IPS-NIHi7 (cell line): ENCODE measurements at regions not wholly inside any gene's neighbourhood (a gene's known extent, or its start where the extent isn't known, plus 50 kb on each side); places are given as distances from the start of the nearest gene placed in this dataset.

Experiments
- DNase-seq: peaks from one replicate; pipeline ENCODE4 v3.0.0; 2012; ENCODE audit warnings: mixed read lengths; ENCODE audit errors: extremely low spot score

GRCh38 chr3:66747696-66748095 lies 246.9 kb upstream of the LRIG1 start:
- DNase-seq, result no peak

- DNase-seq, result no peak
Measured at GRCh38 chr3:66748175-66748876, 247.5 kb upstream of the LRIG1 start.

DNA sequence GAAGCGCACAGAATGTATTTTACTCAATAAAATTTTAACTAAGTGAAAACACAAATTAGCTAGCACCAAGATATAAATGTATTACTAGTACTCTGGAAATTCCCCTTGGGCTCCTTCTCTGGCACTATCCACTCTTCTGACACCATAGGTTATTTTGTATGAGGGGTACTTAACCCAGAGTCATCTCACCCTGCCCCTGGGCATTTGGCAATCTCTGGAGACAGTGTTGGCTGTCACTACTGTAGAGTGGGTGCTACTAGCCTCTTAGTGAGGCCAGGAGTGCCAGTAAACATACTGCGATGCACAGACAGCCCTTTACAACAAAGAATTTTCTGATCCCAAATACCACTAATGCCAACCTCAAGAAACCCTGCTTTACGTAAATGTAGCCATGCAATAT lies 246.3 kb upstream of the KBTBD8 start:
- DNase-seq, result no peak

DNA sequence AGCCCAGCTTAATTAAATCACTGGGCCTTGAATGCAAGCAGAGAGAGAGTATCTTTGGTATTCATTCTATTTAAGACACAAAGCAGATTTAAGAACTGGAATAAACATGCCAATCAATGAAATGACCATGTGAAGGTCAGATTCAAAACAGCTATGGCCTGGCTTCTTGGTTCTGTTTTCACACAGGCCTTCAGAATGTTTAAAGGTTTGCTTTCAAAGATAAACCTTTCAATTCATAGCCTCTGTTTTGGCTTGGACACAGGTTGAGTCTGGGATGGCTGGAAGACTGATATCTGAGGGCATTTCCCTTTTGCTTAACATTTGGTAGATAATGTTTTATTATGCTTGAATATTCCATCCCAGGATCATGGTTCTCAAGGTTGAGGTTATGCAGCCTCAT lies 244.4 kb upstream of the KBTBD8 start:
- DNase-seq, result no peak

DNA sequence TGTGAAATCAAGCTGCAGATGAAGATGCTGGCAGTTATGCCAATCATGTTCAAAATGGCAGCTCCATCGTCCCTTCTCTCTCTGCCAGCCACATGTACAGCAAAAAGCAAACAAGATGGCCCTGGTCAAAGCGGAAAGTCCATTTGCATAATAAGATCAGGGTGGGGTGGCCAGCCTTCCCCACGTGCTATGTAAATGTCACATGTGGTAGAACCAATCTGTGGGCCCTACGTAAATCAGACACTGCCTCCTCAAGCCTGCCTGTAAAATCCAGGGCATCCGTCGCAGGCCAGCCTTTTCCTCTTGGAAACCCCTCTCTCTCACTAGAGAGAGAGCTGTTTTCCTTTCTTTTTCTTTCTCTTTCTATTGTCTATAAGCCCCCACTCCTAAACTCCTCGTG lies 243.5 kb upstream of the KBTBD8 start:
- no peak for DNase-seq

GRCh38 chr3:66755924-66756323 lies 242.2 kb upstream of the KBTBD8 start:
- DNase-seq, result no peak

GRCh38 chr3:66756468-66757036 lies 241.6 kb upstream of the KBTBD8 start:
- no peak for DNase-seq

DNA sequence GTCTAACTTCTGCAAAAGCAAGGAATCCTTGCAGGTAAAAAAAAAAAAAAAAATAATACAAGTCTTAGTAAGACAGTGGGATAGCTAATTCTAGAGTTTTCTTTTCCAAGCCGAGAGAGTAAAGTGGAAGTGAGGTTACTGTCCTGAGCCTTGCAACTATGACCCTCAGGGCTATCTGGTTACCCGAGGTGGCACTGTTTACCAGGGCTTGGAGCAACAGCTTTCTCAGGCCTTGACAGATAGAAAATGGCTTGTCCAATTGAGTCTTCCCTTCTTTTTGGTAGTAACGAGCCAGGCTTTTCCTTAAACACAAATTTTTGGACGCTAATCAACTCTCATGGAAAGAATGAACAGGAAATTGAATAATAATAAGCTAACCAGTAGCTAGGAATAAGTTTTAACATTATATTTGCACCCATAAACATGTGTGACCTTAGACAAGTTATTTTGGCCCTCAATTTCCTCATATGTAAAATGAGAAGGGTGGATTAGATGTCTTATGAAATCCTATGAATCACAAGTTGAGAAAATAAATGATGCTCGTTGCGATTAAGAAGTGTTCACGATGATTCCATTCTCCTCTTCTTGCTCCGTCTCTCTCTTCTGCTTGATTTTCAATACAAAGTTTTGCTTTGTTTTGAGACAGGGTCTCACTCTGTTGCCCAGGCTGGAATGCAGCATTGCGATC lies 236.9 kb upstream of the KBTBD8 start:
- no peak for DNase-seq

DNA sequence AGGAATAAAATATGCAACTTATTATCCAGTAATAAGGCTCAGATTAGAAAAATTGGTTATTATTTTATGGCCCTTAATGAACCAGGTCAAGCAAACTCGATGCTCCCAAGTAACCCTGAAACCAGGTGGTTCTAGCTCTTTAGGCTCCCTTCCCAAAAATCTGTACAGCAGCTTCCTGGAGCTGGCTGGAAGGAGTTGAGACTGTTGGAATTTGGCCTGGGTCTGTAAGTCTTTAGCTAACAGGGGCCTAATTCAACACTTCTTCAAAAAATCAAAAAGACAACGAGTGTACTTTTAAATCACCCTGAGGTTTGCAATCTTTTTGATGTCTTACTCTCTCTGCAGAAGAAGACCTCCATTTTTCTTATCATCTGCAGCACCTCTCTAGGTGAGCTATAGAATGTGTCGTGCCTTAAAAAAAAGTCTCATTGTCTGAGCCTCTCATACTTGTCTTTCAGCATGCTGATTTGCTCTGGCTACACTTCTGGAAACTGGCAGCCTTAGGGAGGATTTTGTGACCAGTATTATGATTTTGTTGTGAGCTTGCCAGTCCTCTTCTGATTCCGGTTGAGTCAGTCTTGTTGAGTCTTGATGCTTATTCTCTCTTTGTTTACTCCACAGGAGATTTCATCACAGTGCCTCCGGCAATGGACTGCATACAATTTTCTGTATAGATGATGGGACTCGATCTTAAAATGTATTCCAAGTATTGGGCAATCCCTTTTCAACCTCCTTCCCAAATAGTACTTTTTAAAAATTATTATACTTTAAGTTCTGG lies 235.0 kb upstream of the KBTBD8 start:
- no peak for DNase-seq

GRCh38 chr3:66778107-66778506 lies 220.0 kb upstream of the KBTBD8 start:
- DNase-seq, result no peak

- no peak for DNase-seq
Measured at GRCh38 chr3:66778777-66779176, 219.3 kb upstream of the KBTBD8 start.

GRCh38 chr3:66785191-66785909 lies 212.8 kb upstream of the KBTBD8 start:
- DNase-seq, result no peak

DNA sequence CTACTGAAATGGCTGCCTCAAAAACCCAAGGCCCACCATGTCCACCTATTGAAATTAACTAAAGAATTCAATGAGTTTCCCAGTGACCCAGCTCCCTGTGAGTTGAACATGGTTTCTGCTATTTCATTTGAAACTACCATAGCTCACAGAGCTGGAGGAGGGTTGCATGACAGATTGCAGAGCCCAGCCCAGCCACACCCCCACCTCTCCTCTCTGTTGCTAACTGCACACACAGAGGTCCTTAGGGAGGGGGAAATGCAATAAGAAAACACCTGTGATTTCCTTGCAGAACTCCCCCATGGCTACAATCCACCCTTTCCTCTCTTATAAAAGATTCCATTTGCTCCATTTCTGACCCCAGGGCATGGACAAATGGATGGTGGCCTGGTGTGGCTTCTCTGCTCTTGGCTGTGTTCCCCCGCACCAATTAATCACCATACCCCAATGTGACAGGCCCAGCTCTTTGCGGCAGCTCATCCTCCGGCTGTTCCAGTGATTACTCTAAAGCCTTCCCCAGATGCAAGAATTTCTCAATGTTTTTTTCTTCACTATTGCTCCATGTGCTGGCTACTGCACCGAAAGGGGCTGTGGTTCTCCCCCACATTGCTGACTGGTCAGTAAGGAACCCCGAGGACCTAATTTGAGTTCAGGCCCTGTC lies 208.4 kb upstream of the KBTBD8 start:
- no peak for DNase-seq

DNA sequence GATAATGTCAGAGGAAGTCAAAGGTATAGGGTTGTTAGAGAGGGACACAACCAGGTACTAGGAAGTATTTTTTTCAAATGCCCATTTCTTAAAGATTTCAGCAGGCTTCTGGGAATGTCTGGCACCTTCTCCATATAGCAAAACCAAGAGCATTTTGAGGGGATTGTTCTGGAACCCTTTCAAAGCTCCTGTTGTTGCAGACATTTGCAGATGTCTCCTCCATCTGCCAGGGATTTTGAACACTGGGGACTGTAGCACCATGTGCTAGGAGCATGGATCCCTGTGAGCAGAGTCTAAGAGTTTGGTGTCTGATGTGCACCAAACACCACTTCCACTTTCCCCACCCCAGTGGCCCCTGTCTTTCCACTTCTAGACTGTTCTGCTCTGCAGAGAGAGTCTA lies 206.0 kb upstream of the KBTBD8 start:
- DNase-seq, result no peak

- DNase-seq, result no peak
Measured at GRCh38 chr3:66795365-66795764, 202.7 kb upstream of the KBTBD8 start.

DNA sequence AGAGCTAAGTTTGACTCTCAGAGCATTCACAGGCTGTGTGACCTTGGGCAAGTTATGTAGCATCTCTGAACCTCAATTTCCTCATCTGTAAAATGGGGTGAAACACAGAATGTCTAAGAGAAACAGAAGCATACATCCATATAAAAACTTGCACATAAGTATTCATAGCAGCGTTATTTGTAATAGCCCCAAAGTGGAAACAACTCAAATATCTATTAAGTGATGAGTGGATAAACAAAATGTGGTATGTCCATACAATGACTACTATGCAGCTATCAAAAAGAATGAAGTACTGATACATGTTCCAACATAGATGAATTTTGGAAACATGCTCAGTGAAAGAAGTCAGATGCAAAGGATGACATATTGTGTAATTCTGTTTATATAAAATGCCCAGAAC lies 201.8 kb upstream of the KBTBD8 start:
- DNase-seq, result no peak

- DNase-seq, result peak; percentile 63
Measured at GRCh38 chr3:66797889-66798560, 200.1 kb upstream of the KBTBD8 start.

DNA sequence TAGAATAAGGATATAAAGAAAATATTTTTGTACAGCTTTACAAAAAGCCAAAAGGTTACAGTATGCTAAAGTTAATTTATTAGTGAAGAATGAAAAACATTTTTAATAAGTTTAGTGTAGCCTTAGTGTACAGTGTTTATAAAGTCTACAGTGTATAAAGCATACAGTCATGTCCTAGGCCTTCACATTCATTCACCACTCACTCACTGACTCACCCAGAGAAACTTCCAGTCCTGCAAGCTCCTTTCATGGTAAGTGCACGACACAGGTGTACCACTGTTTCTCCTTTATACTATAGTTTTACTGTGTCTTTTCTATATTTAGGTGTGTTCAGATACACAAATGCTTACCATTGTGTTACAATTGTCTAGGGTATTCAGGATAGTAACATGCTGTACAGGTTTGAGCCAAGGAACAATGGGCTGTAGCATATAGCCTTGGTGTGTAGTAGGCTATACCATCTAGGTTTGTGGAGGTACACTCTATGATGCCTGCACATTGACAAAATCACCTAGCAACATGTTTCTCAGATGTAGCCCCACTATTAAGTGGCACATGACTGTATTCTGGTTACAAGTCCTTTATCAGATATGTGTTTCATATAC lies 197.1 kb upstream of the KBTBD8 start:
- DNase-seq, result no peak

- peak; percentile 56 for DNase-seq
Measured at GRCh38 chr3:66803206-66803605, 194.9 kb upstream of the KBTBD8 start.
